Tibial nerve (tissue), 3 donors: ENCODE measurements at regions not wholly inside any gene's neighbourhood (a gene's known extent, or its start where the extent isn't known, plus 50 kb on each side); places are given as distances from the start of the nearest gene placed in this dataset.

Experiments used
- POLR2A ChIP-seq, 2 donors: fragments of 450-650 bp; IDR thresholded peaks; one replicate each; pipeline ENCODE4 v1.6.1; 2017; ENCODE audit warnings: antibody characterized with exemption in 2 of 2, mild to moderate bottlenecking in 2 of 2, moderate library complexity in 2 of 2
- TF ChIP-seq, protein P1 (sequence below), 5 experiments: fragments of 200-600 bp in 3 of 5; fragments of 450-650 bp in 2 of 5; sonication (generic) in 3 of 5; IDR thresholded peaks; one replicate each; pipeline ENCODE4 v1.5.1; 2016 to 2019; ENCODE audit warnings: antibody characterized with exemption in 5 of 5, mild to moderate bottlenecking in 3 of 5, moderate library complexity in 2 of 5

DNA sequence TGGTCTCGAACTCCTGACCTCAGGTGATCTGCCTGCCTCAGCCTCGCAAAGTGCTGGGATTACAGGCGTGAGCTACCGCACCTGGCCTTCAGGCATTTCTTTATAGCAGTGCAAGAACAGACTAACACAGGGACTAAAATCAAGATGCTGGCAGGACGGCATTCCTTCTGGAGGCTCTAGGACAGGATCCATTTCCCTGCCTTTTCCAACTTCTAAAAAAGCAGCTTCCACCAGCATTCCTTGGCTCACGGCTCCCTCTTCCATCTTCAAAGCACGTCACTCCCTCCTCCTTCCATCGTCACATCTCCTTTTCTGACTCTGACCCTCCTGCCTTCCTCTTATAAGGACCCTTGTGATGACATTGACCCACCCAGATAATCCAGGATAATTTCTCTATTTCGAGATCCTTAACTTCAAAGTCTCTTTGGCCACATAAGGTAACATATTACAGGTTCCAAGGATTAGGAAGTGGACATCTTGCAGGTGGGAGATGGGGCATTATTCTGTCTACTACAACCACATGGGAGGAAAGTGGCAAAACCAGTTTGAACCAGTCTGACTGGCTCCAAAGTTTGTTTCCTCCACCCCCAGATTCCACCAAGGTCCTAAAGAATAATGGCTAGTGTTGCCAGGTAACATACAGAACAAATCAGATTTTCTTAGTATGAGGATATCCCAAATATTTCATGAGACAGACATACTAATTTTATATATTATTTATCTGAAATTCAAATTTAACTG lies 172.5 kb downstream of the MN1 start:
- TF ChIP-seq, protein P1, sequence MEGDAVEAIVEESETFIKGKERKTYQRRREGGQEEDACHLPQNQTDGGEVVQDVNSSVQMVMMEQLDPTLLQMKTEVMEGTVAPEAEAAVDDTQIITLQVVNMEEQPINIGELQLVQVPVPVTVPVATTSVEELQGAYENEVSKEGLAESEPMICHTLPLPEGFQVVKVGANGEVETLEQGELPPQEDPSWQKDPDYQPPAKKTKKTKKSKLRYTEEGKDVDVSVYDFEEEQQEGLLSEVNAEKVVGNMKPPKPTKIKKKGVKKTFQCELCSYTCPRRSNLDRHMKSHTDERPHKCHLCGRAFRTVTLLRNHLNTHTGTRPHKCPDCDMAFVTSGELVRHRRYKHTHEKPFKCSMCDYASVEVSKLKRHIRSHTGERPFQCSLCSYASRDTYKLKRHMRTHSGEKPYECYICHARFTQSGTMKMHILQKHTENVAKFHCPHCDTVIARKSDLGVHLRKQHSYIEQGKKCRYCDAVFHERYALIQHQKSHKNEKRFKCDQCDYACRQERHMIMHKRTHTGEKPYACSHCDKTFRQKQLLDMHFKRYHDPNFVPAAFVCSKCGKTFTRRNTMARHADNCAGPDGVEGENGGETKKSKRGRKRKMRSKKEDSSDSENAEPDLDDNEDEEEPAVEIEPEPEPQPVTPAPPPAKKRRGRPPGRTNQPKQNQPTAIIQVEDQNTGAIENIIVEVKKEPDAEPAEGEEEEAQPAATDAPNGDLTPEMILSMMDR (IDR thresholded peaks at IDR 0.05), result no peak
- TF ChIP-seq POLR2A (IDR thresholded peaks at IDR 0.05), result no peak
